ENCODE measurements at regions not wholly inside any gene's neighbourhood (a gene's known extent, or its start where the extent isn't known, plus 50 kb on each side); places are given as distances from the start of the nearest gene placed in this dataset.

DNA sequence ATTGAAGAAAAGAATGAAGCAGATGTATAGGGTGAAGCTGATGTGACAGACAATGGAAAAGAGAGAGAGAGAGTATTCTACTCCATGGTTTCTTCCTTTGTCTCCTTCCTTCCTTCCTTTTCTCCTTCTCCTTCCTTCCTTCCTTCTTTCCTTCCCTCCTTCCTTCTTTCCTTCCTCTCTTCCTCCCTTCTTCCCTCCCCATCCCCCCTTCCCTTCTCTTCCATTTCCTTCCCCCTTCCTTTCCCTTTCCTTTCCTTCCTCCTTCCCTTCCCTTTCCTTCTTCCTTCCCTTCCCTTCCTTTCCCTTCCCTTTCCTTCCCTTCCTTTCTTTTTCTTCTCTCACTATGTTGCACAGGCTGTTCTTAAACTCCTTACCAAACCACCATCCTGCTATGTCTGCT, 55.7 kb upstream of the GPR139 start (continued):
- TF ChIP-seq, protein P1, sequence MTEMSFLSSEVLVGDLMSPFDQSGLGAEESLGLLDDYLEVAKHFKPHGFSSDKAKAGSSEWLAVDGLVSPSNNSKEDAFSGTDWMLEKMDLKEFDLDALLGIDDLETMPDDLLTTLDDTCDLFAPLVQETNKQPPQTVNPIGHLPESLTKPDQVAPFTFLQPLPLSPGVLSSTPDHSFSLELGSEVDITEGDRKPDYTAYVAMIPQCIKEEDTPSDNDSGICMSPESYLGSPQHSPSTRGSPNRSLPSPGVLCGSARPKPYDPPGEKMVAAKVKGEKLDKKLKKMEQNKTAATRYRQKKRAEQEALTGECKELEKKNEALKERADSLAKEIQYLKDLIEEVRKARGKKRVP (CRISPR knock-in tag; IDR thresholded peaks at IDR 0.05) = no peak
- TF ChIP-seq IKZF1 (IDR thresholded peaks at IDR 0.05) (0 out of 2 replicates have a peak, but pooled peaks have one; percentile 90), CHD2 (IDR thresholded peaks at IDR 0.05; ENCODE audit: low read depth, low read length) (no peak), MAFK (conservative IDR thresholded peaks at IDR 0.05 in 1 of 2, IDR thresholded peaks at IDR 0.05 in 1 of 2; ENCODE audit: low read length in 2 of 2) (no peak), SRY (CRISPR knock-in tag; IDR thresholded peaks at IDR 0.05) (no peak), ZNF282 (IDR thresholded peaks at IDR 0.05; ENCODE audit: partially characterized antibody) (peak; percentile 53), HNF4A (CRISPR knock-in tag; IDR thresholded peaks at IDR 0.05) (no peak), SOX13 (IDR thresholded peaks at IDR 0.05) (no peak), SOX13 (CRISPR knock-in tag; conservative IDR thresholded peaks at IDR 0.05 in 1 of 2, IDR thresholded peaks at IDR 0.05 in 1 of 2) (no peak), MAFG (CRISPR knock-in tag; IDR thresholded peaks at IDR 0.05) (no peak), ZNF577 (CRISPR knock-in tag; IDR thresholded peaks at IDR 0.05; ENCODE audit: borderline replicate concordance, low read depth) (no peak), MBNL3 (CRISPR knock-in tag; conservative IDR thresholded peaks at IDR 0.05) (no peak), ATF7 (IDR thresholded peaks at IDR 0.05) (0 out of 2 replicates have a peak, but pooled peaks have one; percentile 10), ATF7 (CRISPR knock-in tag; IDR thresholded peaks at IDR 0.05) (no peak), HES4 (CRISPR knock-in tag; IDR thresholded peaks at IDR 0.05; ENCODE audit: borderline replicate concordance) (no peak), ZBTB8A (CRISPR knock-in tag; IDR thresholded peaks at IDR 0.05; ENCODE audit: borderline replicate concordance, low read depth) (no peak), HMG20A (CRISPR knock-in tag; IDR thresholded peaks at IDR 0.05; ENCODE audit: borderline replicate concordance) (no peak), ARHGAP35 (CRISPR knock-in tag; IDR thresholded peaks at IDR 0.05; ENCODE audit: borderline replicate concordance) (no peak), PCBP2 (optimal IDR thresholded peaks at IDR 0.05; ENCODE audit: low read depth, low read length, poor library complexity, severe bottlenecking) (peak; percentile 89), FOXA1 (IDR thresholded peaks at IDR 0.05) (0 out of 2 replicates have a peak, but pooled peaks have one; percentile 29), FOXA1 (CRISPR knock-in tag; IDR thresholded peaks at IDR 0.05) (no peak), FLYWCH1 (CRISPR knock-in tag; IDR thresholded peaks at IDR 0.05) (no peak), MYNN (CRISPR knock-in tag; IDR thresholded peaks at IDR 0.05; ENCODE audit: low read depth) (no peak), KDM3A (CRISPR knock-in tag; IDR thresholded peaks at IDR 0.05; ENCODE audit: low read depth) (no peak), ZNF207 (IDR thresholded peaks at IDR 0.05; ENCODE audit: borderline replicate concordance) (peak; percentile 70; the same call in 1 of the 2 replicates), ZNF530 (CRISPR knock-in tag; IDR thresholded peaks at IDR 0.05; ENCODE audit: low read depth) (no peak)
- TF ChIP-seq, protein P2, sequence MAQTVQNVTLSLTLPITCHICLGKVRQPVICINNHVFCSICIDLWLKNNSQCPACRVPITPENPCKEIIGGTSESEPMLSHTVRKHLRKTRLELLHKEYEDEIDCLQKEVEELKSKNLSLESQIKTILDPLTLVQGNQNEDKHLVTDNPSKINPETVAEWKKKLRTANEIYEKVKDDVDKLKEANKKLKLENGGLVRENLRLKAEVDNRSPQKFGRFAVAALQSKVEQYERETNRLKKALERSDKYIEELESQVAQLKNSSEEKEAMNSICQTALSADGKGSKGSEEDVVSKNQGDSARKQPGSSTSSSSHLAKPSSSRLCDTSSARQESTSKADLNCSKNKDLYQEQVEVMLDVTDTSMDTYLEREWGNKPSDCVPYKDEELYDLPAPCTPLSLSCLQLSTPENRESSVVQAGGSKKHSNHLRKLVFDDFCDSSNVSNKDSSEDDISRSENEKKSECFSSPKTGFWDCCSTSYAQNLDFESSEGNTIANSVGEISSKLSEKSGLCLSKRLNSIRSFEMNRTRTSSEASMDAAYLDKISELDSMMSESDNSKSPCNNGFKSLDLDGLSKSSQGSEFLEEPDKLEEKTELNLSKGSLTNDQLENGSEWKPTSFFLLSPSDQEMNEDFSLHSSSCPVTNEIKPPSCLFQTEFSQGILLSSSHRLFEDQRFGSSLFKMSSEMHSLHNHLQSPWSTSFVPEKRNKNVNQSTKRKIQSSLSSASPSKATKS (CRISPR knock-in tag; IDR thresholded peaks at IDR 0.05) = no peak
- TF ChIP-seq, protein P3, sequence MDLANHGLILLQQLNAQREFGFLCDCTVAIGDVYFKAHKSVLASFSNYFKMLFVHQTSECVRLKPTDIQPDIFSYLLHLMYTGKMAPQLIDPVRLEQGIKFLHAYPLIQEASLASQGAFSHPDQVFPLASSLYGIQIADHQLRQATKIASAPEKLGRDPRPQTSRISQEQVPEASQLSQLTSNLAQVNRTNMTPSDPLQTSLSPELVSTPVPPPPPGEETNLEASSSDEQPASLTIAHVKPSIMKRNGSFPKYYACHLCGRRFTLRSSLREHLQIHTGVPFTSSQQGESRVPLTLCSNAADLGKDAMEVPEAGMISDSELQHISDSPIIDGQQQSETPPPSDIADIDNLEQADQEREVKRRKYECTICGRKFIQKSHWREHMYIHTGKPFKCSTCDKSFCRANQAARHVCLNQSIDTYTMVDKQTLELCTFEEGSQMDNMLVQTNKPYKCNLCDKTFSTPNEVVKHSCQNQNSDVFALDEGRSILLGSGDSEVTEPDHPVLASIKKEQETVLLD (CRISPR knock-in tag; IDR thresholded peaks at IDR 0.05; ENCODE audit: low read depth) = no peak
